ENCODE measurements at regions not wholly inside any gene's neighbourhood (a gene's known extent, or its start where the extent isn't known, plus 50 kb on each side); places are given as distances from the start of the nearest gene placed in this dataset.
"Not testable (repeated sequence)": the region's sequence is repeated elsewhere in the genome, so short reads cannot be mapped to it uniquely, and the experiment has no call there.

DNA sequence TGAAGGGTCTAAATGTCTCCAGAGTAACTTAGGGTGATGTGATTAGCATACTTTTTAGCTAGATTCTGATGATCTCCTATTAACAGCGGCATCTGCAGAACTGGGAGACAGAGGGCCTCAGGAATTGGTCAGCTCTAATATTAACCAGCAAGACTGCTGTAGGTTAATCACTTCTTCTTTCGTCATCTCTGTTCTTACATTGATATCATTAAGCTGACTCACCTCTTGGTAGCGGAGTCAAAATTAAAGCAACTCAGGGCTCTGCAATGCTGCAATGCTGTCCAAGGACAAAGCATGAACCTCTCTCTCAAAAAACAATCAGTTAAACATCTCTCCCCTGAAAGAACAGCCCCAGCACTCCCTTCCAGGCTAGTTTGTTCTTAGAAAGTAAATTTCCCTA is 57.5 kb upstream of the TRA2B start:
- no peak for DNase-seq (ENCODE audit: low spot score)

DNA sequence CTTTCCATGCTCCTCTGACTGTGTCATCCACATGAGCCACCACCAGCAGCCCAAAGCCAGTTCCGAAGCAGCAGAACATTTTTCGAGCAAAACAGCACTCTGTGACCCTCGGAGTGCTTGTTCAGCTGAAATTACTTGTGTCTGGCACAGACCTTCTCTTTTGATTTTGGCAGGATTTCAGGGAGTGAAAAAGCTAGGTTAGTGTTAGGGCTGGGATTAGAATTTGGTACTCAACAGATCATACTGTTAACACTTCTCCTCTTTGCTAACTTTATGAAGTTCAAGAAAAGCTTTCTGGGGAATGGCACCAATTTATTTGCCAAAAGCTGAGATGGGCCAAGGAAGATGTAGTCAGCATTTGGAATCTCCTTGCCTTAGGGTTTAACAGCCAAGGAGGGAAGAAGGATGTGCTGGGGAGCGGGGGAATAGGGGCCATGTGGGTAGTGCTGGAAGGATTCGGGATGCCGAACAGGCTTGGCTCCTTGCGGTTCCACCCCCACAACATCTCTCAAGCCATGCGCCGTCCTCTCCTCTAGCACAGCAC is 55.1 kb upstream of the TRA2B start:
- peak; percentile 51 for DNase-seq (ENCODE audit: low spot score)

DNA sequence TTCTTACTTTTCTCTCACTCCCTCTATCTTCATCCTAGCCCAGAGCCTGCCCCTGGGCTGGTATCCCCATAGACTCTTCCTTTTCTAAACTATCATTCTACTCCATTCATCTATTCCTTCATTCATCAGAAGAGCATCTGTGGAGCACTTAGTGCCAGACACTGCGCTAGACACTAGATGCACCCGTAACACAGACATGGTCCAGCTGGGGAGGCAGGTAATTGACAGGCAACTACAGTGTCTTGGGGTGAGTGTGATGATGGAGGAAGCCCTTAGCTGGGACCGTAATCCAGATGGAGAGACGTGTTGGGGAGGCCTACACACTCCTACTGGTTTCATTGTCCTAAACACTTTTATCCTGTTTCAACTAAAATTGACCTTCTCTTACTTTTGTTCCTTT is 53.2 kb upstream of the TRA2B start:
- DNase-seq (ENCODE audit: low spot score), result not testable (repeated sequence)

DNA sequence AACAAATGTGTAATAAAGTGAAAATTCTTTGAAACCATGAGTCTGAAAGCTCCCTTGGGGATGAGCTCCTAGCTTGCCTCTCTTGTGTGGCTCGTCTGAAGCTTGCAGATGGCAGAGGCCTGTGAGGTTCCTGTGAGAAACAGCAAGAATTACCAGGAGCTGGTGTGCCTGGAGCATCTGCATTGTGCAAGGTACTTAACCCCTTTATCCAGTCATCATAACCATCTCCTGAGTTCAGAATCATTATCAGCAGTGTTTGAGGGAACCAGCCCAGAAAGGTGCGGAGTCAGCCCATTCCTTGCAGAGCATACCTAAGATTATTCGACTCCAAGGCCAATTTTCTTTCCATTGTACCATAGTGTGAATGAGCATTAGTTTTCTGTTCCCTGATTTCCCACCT is 51.7 kb upstream of the TRA2B start:
- DNase-seq (ENCODE audit: low spot score), result no peak

DNA sequence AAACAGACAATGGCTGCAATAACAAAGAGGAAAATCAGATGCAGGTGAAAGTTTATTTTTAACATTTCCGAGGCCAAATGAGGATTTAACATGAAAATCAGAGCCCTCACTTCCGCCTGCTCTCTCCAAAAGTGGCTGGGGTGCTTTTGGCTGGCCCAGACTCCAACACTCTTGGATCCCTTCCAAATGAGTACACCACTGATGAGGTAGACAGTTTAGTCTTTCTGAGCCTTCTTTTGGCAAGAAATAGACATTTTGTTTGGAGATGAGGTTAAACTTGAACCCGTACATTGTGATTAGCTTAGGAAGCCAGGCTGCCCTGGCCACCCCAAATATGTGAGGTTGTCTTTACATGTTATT is 51.0 kb upstream of the TRA2B start:
- no peak for DNase-seq (ENCODE audit: low spot score)

DNA sequence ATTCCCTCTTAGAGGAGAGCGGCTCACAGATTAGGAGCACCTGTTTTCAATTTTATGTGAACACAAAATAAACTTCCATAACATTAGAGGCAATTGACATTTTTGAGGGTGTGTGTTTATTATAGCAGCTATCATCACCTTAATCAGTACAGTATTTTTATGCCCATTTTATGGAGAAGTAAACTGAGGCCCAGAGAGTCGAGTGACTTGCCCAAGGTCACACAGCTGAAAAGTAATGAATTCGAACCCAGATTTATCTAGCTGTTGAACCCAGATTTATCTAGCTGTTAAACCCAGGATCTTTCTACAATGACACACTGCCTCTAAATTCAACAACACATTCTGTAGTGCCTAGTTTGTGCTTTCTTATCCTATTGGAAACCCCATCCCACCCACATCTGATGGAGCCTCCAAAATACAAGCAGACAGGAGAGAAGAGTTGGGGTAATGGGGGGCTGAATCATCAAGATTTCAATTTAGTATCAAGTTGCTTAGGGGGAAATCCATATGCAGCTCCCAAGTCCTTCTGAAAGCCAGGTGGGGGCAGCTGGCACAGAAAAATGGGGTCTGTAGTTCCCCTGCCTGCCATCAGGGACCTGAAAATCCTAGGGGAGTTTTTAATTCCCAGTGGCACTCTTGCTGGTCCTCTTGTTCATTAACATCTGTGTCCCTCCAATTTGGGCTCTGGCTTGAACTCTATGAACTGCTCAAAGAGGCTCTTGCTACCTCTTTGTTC is 50.4 kb upstream of the TRA2B start:
- DNase-seq (ENCODE audit: low spot score), result no peak
